ENCODE measurements at regions not wholly inside any gene's neighbourhood (a gene's known extent, or its start where the extent isn't known, plus 50 kb on each side); places are given as distances from the start of the nearest gene placed in this dataset.

GRCh38 chr16:86993426-86994110 is 323.6 kb downstream of the C16orf95 start:
- no peaks in the 10 kb centered on the region for H4K20me1 ChIP-seq (ENCODE audit: insufficient read depth, low read length)
- H3K79me2 ChIP-seq (ENCODE audit: low read length) = no peaks in the 10 kb centered on the region
- H3F3A ChIP-seq (ENCODE audit: insufficient read depth, low read length) = no peaks in the 10 kb centered on the region
- H3K4me1 ChIP-seq (ENCODE audit: low read length) = no peaks in the 10 kb centered on the region
- no peaks in the 10 kb centered on the region for H3K9me2 ChIP-seq (replicated peaks; ENCODE audit: insufficient read depth, low read length)
- no peak for DNase-seq
- no peak overlapping the region for H2AFZ ChIP-seq (ENCODE audit: low read length)
- no peak overlapping the region for H3K4me2 ChIP-seq (ENCODE audit: low read depth, low read length)
- no peaks in the 10 kb centered on the region for H3K9me3 ChIP-seq (replicated peaks; ENCODE audit: insufficient read depth, low read length)
- peaks cover 83% of the 10 kb centered on the region for H3K27me3 ChIP-seq (replicated peaks; ENCODE audit: insufficient read depth, low read length)
- H3K27ac ChIP-seq (ENCODE audit: low read length) = no peak overlapping the region
- no peak overlapping the region for H3K9ac ChIP-seq (ENCODE audit: low read length)
- no peaks in the 10 kb centered on the region for H3K36me3 ChIP-seq (replicated peaks; ENCODE audit: insufficient read depth, low read length)
- TF ChIP-seq CTCF (IDR thresholded peaks at IDR 0.05; ENCODE audit: low read length) (no peak), EZH2 (optimal IDR thresholded peaks at IDR 0.05; ENCODE audit: low read depth, low read length) (no peak), EZH2phosphoT487 (IDR thresholded peaks at IDR 0.05; ENCODE audit: low read length) (no peak)
- H3K4me3 ChIP-seq (ENCODE audit: low read length) = no peak overlapping the region

- TF ChIP-seq EZH2phosphoT487 (IDR thresholded peaks at IDR 0.05; ENCODE audit: low read length) = no peak
- TF ChIP-seq EZH2 (optimal IDR thresholded peaks at IDR 0.05; ENCODE audit: low read depth, low read length) = no peak
- TF ChIP-seq CTCF (IDR thresholded peaks at IDR 0.05; ENCODE audit: low read length) = no peak
- H3K27ac ChIP-seq (ENCODE audit: low read length) = no peak overlapping the region
- no peak for DNase-seq
These were observed 323.0 kb downstream of the C16orf95 start for GRCh38 chr16:86994215-86994614.

GRCh38 chr16:86994651-86995171 is 322.5 kb downstream of the C16orf95 start:
- no peak for DNase-seq
- TF ChIP-seq CTCF (IDR thresholded peaks at IDR 0.05; ENCODE audit: low read length) = no peak
- no peak for TF ChIP-seq EZH2phosphoT487 (IDR thresholded peaks at IDR 0.05; ENCODE audit: low read length)
- TF ChIP-seq EZH2 (optimal IDR thresholded peaks at IDR 0.05; ENCODE audit: low read depth, low read length) = no peak
- Histone ChIP-seq H3F3A (ENCODE audit: insufficient read depth, low read length) (no peaks in the 10 kb centered on the region), H3K27me3 (replicated peaks; ENCODE audit: insufficient read depth, low read length) (peaks cover 75% of the 10 kb centered on the region), H3K79me2 (ENCODE audit: low read length) (no peaks in the 10 kb centered on the region), H3K9ac (ENCODE audit: low read length) (no peak overlapping the region), H2AFZ (ENCODE audit: low read length) (no peak overlapping the region), H3K4me2 (ENCODE audit: low read depth, low read length) (no peak overlapping the region), H3K36me3 (replicated peaks; ENCODE audit: insufficient read depth, low read length) (no peaks in the 10 kb centered on the region), H3K9me2 (replicated peaks; ENCODE audit: insufficient read depth, low read length) (no peaks in the 10 kb centered on the region), H3K9me3 (replicated peaks; ENCODE audit: insufficient read depth, low read length) (no peaks in the 10 kb centered on the region), H3K27ac (ENCODE audit: low read length) (no peak overlapping the region), H3K4me1 (ENCODE audit: low read length) (no peaks in the 10 kb centered on the region), H4K20me1 (ENCODE audit: insufficient read depth, low read length) (no peaks in the 10 kb centered on the region), H3K4me3 (ENCODE audit: low read length) (no peak overlapping the region)

More at GRCh38 chr16:86994215-86994614, 323.0 kb downstream of the C16orf95 start:
- no peaks in the 10 kb centered on the region for H3K4me1 ChIP-seq (ENCODE audit: low read length)
- no peaks in the 10 kb centered on the region for H3K9me2 ChIP-seq (replicated peaks; ENCODE audit: insufficient read depth, low read length)
- H3F3A ChIP-seq (ENCODE audit: insufficient read depth, low read length) = no peaks in the 10 kb centered on the region
- H3K4me2 ChIP-seq (ENCODE audit: low read depth, low read length) = no peak overlapping the region
- no peaks in the 10 kb centered on the region for H4K20me1 ChIP-seq (ENCODE audit: insufficient read depth, low read length)
- no peak overlapping the region for H3K4me3 ChIP-seq (ENCODE audit: low read length)
- no peak overlapping the region for H2AFZ ChIP-seq (ENCODE audit: low read length)
- H3K9ac ChIP-seq (ENCODE audit: low read length) = no peak overlapping the region
- no peaks in the 10 kb centered on the region for H3K36me3 ChIP-seq (replicated peaks; ENCODE audit: insufficient read depth, low read length)
- no peaks in the 10 kb centered on the region for H3K79me2 ChIP-seq (ENCODE audit: low read length)
- H3K9me3 ChIP-seq (replicated peaks; ENCODE audit: insufficient read depth, low read length) = no peaks in the 10 kb centered on the region
- H3K27me3 ChIP-seq (replicated peaks; ENCODE audit: insufficient read depth, low read length) = peaks cover 79% of the 10 kb centered on the region
